ENCODE measurements at regions not wholly inside any gene's neighbourhood (a gene's known extent, or its start where the extent isn't known, plus 50 kb on each side); places are given as distances from the start of the nearest gene placed in this dataset.

DNA sequence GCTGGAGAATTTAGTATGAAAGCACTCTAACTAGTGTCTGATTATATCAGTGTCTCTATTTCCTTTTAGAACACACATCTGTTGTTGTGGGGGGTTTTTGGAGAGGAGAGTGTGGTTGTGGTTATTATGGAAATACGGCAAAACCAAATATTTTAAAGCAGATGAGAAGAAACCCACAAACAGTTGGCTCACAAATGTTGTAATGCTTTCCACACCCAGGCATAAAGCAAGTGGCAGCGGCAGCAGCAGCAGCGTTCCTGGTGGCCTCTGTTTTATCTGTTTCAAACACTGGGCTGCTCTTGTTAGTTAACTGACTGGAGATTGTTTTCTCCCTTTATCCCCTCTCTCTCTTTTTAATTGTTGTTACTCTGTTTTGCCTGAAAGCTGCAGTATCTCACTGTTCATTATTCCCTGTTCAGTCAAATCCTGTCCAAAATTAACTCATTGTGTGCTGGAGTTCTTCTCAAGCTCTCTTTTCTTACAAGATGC lies 1045.5 kb upstream of the NR2F2 start:
- TF ChIP-seq, protein P1, sequence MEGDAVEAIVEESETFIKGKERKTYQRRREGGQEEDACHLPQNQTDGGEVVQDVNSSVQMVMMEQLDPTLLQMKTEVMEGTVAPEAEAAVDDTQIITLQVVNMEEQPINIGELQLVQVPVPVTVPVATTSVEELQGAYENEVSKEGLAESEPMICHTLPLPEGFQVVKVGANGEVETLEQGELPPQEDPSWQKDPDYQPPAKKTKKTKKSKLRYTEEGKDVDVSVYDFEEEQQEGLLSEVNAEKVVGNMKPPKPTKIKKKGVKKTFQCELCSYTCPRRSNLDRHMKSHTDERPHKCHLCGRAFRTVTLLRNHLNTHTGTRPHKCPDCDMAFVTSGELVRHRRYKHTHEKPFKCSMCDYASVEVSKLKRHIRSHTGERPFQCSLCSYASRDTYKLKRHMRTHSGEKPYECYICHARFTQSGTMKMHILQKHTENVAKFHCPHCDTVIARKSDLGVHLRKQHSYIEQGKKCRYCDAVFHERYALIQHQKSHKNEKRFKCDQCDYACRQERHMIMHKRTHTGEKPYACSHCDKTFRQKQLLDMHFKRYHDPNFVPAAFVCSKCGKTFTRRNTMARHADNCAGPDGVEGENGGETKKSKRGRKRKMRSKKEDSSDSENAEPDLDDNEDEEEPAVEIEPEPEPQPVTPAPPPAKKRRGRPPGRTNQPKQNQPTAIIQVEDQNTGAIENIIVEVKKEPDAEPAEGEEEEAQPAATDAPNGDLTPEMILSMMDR (IDR thresholded peaks at IDR 0.05): no peak
- no peak for TF ChIP-seq POLR2A (IDR thresholded peaks at IDR 0.05)

Measured in body of pancreas (tissue), 4 donors.